SK-N-SH (cell line): ENCODE measurements at regions not wholly inside any gene's neighbourhood (a gene's known extent, or its start where the extent isn't known, plus 50 kb on each side); places are given as distances from the start of the nearest gene placed in this dataset.

Experiments
- CTCF ChIP-seq: fragments of 200-600 bp; sonication (generic); IDR thresholded peaks from 2 replicates; pipeline ENCODE4 v1.6.1; 2017; ENCODE audit warnings: antibody characterized with exemption, mild to moderate bottlenecking, moderate library complexity
- FOXM1 ChIP-seq: IDR thresholded peaks from 2 replicates; pipeline ENCODE4 v1.4.0; 2012; ENCODE audit warnings: low read depth, mild to moderate bottlenecking
- TF ChIP-seq, protein P1 (sequence below): IDR thresholded peaks from 2 replicates; pipeline ENCODE4 v1.4.0; 2012; ENCODE audit warnings: low read depth

- no peak for TF ChIP-seq FOXM1
- no peak for TF ChIP-seq CTCF
- TF ChIP-seq, protein P1, sequence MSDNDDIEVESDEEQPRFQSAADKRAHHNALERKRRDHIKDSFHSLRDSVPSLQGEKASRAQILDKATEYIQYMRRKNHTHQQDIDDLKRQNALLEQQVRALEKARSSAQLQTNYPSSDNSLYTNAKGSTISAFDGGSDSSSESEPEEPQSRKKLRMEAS, result no peak
Measured at GRCh38 chr7:156460858-156461627, 179.5 kb upstream of the RNF32 start.
